ENCODE measurements at regions not wholly inside any gene's neighbourhood (a gene's known extent, or its start where the extent isn't known, plus 50 kb on each side); places are given as distances from the start of the nearest gene placed in this dataset.

- Histone ChIP-seq H3K4me3 (no peak overlapping the region), H3K9me3 (replicated peaks) (no peaks in the 10 kb centered on the region), H3K27ac (no peak overlapping the region), H3K4me1 (replicated peaks) (peaks cover 31% of the 10 kb centered on the region), H3K36me3 (no peaks in the 10 kb centered on the region), H3K27me3 (replicated peaks) (no peaks in the 10 kb centered on the region)
- no peak for DNase-seq (ENCODE audit: low read depth in 1 of 2, low spot score in 2 of 2)
Measured at GRCh38 chr2:12152888-12153287, 406.5 kb downstream of the LPIN1 start.

- H3K36me3 ChIP-seq, result no peaks in the 10 kb centered on the region
- peak overlapping the region; percentile 70 for H3K27ac ChIP-seq
- H3K9me3 ChIP-seq (replicated peaks), result no peaks in the 10 kb centered on the region
- H3K27me3 ChIP-seq (replicated peaks), result no peaks in the 10 kb centered on the region
- peak; percentile 66 to 72 for DNase-seq (ENCODE audit: low read depth in 1 of 2, low spot score in 2 of 2)
- H3K4me1 ChIP-seq (replicated peaks), result peaks cover 31% of the 10 kb centered on the region
- H3K4me3 ChIP-seq, result no peak overlapping the region
Measured at GRCh38 chr2:12155303-12156051, 409.0 kb downstream of the LPIN1 start.

GRCh38 chr2:12156349-12156748 lies 409.9 kb downstream of the LPIN1 start:
- H3K9me3 ChIP-seq (replicated peaks), result no peaks in the 10 kb centered on the region
- H3K4me1 ChIP-seq (replicated peaks), result peaks cover 31% of the 10 kb centered on the region
- no peaks in the 10 kb centered on the region for H3K27me3 ChIP-seq (replicated peaks)
- DNase-seq (ENCODE audit: low read depth in 1 of 2, low spot score in 2 of 2), result peak in 1 of 2 experiments; percentile 5
- no peak overlapping the region for H3K4me3 ChIP-seq
- peak overlapping the region; percentile 70; the same call in 1 of the 2 replicates for H3K27ac ChIP-seq
- H3K36me3 ChIP-seq, result no peaks in the 10 kb centered on the region

GRCh38 chr2:12161085-12161484 lies 414.7 kb downstream of the LPIN1 start:
- no peaks in the 10 kb centered on the region for H3K36me3 ChIP-seq
- no peak for DNase-seq (ENCODE audit: low read depth in 1 of 2, low spot score in 2 of 2)
- no peak overlapping the region for H3K4me3 ChIP-seq
- H3K4me1 ChIP-seq (replicated peaks), result peaks cover 8% of the 10 kb centered on the region
- H3K9me3 ChIP-seq (replicated peaks), result no peaks in the 10 kb centered on the region
- H3K27ac ChIP-seq, result no peak overlapping the region
- no peaks in the 10 kb centered on the region for H3K27me3 ChIP-seq (replicated peaks)

- H3K4me1 ChIP-seq (replicated peaks), result no peaks in the 10 kb centered on the region
- no peaks in the 10 kb centered on the region for H3K27me3 ChIP-seq (replicated peaks)
- H3K36me3 ChIP-seq, result no peaks in the 10 kb centered on the region
- no peak for DNase-seq (ENCODE audit: low read depth in 1 of 2, low spot score in 2 of 2)
- H3K27ac ChIP-seq, result no peak overlapping the region
- H3K4me3 ChIP-seq, result no peak overlapping the region
- H3K9me3 ChIP-seq (replicated peaks), result no peaks in the 10 kb centered on the region
Measured at GRCh38 chr2:12162269-12163247, 416.1 kb downstream of the LPIN1 start.

GRCh38 chr2:12163866-12164265 lies 417.4 kb downstream of the LPIN1 start:
- peaks cover 2% of the 10 kb centered on the region for H3K4me1 ChIP-seq (replicated peaks)
- DNase-seq (ENCODE audit: low read depth in 1 of 2, low spot score in 2 of 2), result no peak
- no peaks in the 10 kb centered on the region for H3K36me3 ChIP-seq
- no peaks in the 10 kb centered on the region for H3K27me3 ChIP-seq (replicated peaks)
- no peak overlapping the region for H3K4me3 ChIP-seq
- H3K27ac ChIP-seq, result no peak overlapping the region
- no peaks in the 10 kb centered on the region for H3K9me3 ChIP-seq (replicated peaks)

- Histone ChIP-seq H3K4me3 (no peak overlapping the region), H3K27ac (no peak overlapping the region), H3K4me1 (replicated peaks) (peaks cover 11% of the 10 kb centered on the region), H3K27me3 (replicated peaks) (no peaks in the 10 kb centered on the region), H3K9me3 (replicated peaks) (no peaks in the 10 kb centered on the region), H3K36me3 (no peaks in the 10 kb centered on the region)
- DNase-seq (ENCODE audit: low read depth in 1 of 2, low spot score in 2 of 2), result no peak
Measured at GRCh38 chr2:12164689-12165088, 418.3 kb downstream of the LPIN1 start.

- no peak overlapping the region for H3K27ac ChIP-seq
- H3K4me1 ChIP-seq (replicated peaks), result peaks cover 24% of the 10 kb centered on the region
- H3K9me3 ChIP-seq (replicated peaks), result no peaks in the 10 kb centered on the region
- H3K4me3 ChIP-seq, result no peak overlapping the region
- no peaks in the 10 kb centered on the region for H3K27me3 ChIP-seq (replicated peaks)
- DNase-seq (ENCODE audit: low read depth in 1 of 2, low spot score in 2 of 2), result no peak
- no peaks in the 10 kb centered on the region for H3K36me3 ChIP-seq
Measured at GRCh38 chr2:12167525-12168317, 421.3 kb downstream of the LPIN1 start.

- no peak for DNase-seq (ENCODE audit: low read depth in 1 of 2, low spot score in 2 of 2)
- no peaks in the 10 kb centered on the region for H3K9me3 ChIP-seq (replicated peaks)
- peaks cover 24% of the 10 kb centered on the region for H3K4me1 ChIP-seq (replicated peaks)
- no peaks in the 10 kb centered on the region for H3K27me3 ChIP-seq (replicated peaks)
- no peak overlapping the region for H3K4me3 ChIP-seq
- no peak overlapping the region for H3K27ac ChIP-seq
- H3K36me3 ChIP-seq, result no peaks in the 10 kb centered on the region
Measured at GRCh38 chr2:12168354-12168753, 421.9 kb downstream of the LPIN1 start.

GRCh38 chr2:12168791-12169388 lies 422.5 kb downstream of the LPIN1 start:
- Histone ChIP-seq H3K4me1 (replicated peaks) (peaks cover 24% of the 10 kb centered on the region), H3K36me3 (no peaks in the 10 kb centered on the region), H3K4me3 (no peak overlapping the region), H3K27me3 (replicated peaks) (no peaks in the 10 kb centered on the region), H3K27ac (peak overlapping the region; percentile 83), H3K9me3 (replicated peaks) (no peaks in the 10 kb centered on the region)
- DNase-seq (ENCODE audit: low read depth in 1 of 2, low spot score in 2 of 2), result peak in 1 of 2 experiments; percentile 26

- no peaks in the 10 kb centered on the region for H3K9me3 ChIP-seq (replicated peaks)
- H3K4me1 ChIP-seq (replicated peaks), result peaks cover 24% of the 10 kb centered on the region
- no peak overlapping the region for H3K4me3 ChIP-seq
- peak; percentile 87 to 88 for DNase-seq (ENCODE audit: low read depth in 1 of 2, low spot score in 2 of 2)
- no peaks in the 10 kb centered on the region for H3K27me3 ChIP-seq (replicated peaks)
- H3K36me3 ChIP-seq, result no peaks in the 10 kb centered on the region
- H3K27ac ChIP-seq, result peak overlapping the region; percentile 83
Measured at GRCh38 chr2:12169721-12170120, 423.3 kb downstream of the LPIN1 start.

- Histone ChIP-seq H3K36me3 (no peaks in the 10 kb centered on the region), H3K9me3 (replicated peaks) (no peaks in the 10 kb centered on the region), H3K27me3 (replicated peaks) (no peaks in the 10 kb centered on the region), H3K4me3 (no peak overlapping the region), H3K27ac (peak overlapping the region; percentile 83), H3K4me1 (replicated peaks) (peaks cover 24% of the 10 kb centered on the region)
- DNase-seq (ENCODE audit: low read depth in 1 of 2, low spot score in 2 of 2), result no peak
Measured at GRCh38 chr2:12170121-12170520, 423.7 kb downstream of the LPIN1 start.

- Histone ChIP-seq H3K4me1 (replicated peaks) (peaks cover 44% of the 10 kb centered on the region), H3K27ac (no peak overlapping the region), H3K4me3 (no peak overlapping the region), H3K36me3 (no peaks in the 10 kb centered on the region), H3K9me3 (replicated peaks) (no peaks in the 10 kb centered on the region), H3K27me3 (replicated peaks) (no peaks in the 10 kb centered on the region)
- DNase-seq (ENCODE audit: low read depth in 1 of 2, low spot score in 2 of 2), result no peak
Measured at GRCh38 chr2:12173271-12173942, 427.0 kb downstream of the LPIN1 start.
